ENCODE measurements at regions not wholly inside any gene's neighbourhood (a gene's known extent, or its start where the extent isn't known, plus 50 kb on each side); places are given as distances from the start of the nearest gene placed in this dataset.

DNA sequence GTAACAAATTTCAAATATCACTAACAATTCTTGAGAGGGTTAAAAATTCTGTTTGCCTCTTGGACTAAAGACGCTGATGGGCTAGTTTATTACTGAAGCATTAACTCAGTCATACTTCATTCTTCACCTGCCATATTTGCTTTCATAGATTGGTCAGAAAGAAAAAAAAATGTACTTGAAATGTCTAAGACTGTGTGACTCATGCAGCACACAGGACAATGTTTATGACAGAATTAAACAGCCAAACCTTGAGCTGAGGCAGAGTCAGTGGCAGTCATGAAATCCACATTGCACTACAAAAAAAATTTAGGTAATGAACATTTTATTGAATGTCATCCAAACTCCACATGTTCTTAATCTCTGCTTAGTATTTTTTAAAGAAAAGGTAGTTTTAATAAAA is 135.6 kb downstream of the PRR20E start:
- TF ChIP-seq, protein P1, sequence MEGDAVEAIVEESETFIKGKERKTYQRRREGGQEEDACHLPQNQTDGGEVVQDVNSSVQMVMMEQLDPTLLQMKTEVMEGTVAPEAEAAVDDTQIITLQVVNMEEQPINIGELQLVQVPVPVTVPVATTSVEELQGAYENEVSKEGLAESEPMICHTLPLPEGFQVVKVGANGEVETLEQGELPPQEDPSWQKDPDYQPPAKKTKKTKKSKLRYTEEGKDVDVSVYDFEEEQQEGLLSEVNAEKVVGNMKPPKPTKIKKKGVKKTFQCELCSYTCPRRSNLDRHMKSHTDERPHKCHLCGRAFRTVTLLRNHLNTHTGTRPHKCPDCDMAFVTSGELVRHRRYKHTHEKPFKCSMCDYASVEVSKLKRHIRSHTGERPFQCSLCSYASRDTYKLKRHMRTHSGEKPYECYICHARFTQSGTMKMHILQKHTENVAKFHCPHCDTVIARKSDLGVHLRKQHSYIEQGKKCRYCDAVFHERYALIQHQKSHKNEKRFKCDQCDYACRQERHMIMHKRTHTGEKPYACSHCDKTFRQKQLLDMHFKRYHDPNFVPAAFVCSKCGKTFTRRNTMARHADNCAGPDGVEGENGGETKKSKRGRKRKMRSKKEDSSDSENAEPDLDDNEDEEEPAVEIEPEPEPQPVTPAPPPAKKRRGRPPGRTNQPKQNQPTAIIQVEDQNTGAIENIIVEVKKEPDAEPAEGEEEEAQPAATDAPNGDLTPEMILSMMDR (IDR thresholded peaks at IDR 0.05; ENCODE audit: control extremely low read depth in 1 of 3, insufficient read depth in 1 of 3, low read depth in 1 of 3, low read length in 3 of 3): no peak
- TF ChIP-seq POLR2A (IDR thresholded peaks at IDR 0.05; ENCODE audit: control extremely low read depth in 1 of 2, low read depth in 2 of 2, low read length in 2 of 2) (no peak), CREB1 (IDR thresholded peaks at IDR 0.05) (no peak), JUN (IDR thresholded peaks at IDR 0.05; ENCODE audit: low read depth, low read length) (no peak), YY1 (IDR thresholded peaks at IDR 0.05; ENCODE audit: low read depth, low read length) (no peak), GTF2F1 (IDR thresholded peaks at IDR 0.05; ENCODE audit: borderline replicate concordance, low read depth, low read length) (no peak), HDAC6 (IDR thresholded peaks at IDR 0.05; ENCODE audit: low read depth, low read length) (no peak), CEBPB (IDR thresholded peaks at IDR 0.05; ENCODE audit: low read depth, low read length) (no peak), SUZ12 (IDR thresholded peaks at IDR 0.05; ENCODE audit: low read length) (no peak), POLR2AphosphoS5 (IDR thresholded peaks at IDR 0.05; ENCODE audit: low read depth, low read length) (no peak), CBX5 (IDR thresholded peaks at IDR 0.05; ENCODE audit: low read depth, low read length) (no peak)
- TF ChIP-seq, protein P2, sequence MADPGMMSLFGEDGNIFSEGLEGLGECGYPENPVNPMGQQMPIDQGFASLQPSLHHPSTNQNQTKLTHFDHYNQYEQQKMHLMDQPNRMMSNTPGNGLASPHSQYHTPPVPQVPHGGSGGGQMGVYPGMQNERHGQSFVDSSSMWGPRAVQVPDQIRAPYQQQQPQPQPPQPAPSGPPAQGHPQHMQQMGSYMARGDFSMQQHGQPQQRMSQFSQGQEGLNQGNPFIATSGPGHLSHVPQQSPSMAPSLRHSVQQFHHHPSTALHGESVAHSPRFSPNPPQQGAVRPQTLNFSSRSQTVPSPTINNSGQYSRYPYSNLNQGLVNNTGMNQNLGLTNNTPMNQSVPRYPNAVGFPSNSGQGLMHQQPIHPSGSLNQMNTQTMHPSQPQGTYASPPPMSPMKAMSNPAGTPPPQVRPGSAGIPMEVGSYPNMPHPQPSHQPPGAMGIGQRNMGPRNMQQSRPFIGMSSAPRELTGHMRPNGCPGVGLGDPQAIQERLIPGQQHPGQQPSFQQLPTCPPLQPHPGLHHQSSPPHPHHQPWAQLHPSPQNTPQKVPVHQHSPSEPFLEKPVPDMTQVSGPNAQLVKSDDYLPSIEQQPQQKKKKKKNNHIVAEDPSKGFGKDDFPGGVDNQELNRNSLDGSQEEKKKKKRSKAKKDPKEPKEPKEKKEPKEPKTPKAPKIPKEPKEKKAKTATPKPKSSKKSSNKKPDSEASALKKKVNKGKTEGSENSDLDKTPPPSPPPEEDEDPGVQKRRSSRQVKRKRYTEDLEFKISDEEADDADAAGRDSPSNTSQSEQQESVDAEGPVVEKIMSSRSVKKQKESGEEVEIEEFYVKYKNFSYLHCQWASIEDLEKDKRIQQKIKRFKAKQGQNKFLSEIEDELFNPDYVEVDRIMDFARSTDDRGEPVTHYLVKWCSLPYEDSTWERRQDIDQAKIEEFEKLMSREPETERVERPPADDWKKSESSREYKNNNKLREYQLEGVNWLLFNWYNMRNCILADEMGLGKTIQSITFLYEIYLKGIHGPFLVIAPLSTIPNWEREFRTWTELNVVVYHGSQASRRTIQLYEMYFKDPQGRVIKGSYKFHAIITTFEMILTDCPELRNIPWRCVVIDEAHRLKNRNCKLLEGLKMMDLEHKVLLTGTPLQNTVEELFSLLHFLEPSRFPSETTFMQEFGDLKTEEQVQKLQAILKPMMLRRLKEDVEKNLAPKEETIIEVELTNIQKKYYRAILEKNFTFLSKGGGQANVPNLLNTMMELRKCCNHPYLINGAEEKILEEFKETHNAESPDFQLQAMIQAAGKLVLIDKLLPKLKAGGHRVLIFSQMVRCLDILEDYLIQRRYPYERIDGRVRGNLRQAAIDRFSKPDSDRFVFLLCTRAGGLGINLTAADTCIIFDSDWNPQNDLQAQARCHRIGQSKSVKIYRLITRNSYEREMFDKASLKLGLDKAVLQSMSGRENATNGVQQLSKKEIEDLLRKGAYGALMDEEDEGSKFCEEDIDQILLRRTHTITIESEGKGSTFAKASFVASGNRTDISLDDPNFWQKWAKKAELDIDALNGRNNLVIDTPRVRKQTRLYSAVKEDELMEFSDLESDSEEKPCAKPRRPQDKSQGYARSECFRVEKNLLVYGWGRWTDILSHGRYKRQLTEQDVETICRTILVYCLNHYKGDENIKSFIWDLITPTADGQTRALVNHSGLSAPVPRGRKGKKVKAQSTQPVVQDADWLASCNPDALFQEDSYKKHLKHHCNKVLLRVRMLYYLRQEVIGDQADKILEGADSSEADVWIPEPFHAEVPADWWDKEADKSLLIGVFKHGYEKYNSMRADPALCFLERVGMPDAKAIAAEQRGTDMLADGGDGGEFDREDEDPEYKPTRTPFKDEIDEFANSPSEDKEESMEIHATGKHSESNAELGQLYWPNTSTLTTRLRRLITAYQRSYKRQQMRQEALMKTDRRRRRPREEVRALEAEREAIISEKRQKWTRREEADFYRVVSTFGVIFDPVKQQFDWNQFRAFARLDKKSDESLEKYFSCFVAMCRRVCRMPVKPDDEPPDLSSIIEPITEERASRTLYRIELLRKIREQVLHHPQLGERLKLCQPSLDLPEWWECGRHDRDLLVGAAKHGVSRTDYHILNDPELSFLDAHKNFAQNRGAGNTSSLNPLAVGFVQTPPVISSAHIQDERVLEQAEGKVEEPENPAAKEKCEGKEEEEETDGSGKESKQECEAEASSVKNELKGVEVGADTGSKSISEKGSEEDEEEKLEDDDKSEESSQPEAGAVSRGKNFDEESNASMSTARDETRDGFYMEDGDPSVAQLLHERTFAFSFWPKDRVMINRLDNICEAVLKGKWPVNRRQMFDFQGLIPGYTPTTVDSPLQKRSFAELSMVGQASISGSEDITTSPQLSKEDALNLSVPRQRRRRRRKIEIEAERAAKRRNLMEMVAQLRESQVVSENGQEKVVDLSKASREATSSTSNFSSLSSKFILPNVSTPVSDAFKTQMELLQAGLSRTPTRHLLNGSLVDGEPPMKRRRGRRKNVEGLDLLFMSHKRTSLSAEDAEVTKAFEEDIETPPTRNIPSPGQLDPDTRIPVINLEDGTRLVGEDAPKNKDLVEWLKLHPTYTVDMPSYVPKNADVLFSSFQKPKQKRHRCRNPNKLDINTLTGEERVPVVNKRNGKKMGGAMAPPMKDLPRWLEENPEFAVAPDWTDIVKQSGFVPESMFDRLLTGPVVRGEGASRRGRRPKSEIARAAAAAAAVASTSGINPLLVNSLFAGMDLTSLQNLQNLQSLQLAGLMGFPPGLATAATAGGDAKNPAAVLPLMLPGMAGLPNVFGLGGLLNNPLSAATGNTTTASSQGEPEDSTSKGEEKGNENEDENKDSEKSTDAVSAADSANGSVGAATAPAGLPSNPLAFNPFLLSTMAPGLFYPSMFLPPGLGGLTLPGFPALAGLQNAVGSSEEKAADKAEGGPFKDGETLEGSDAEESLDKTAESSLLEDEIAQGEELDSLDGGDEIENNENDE (IDR thresholded peaks at IDR 0.05; ENCODE audit: insufficient replicate concordance, low read length): no peak
- TF ChIP-seq, protein P3, sequence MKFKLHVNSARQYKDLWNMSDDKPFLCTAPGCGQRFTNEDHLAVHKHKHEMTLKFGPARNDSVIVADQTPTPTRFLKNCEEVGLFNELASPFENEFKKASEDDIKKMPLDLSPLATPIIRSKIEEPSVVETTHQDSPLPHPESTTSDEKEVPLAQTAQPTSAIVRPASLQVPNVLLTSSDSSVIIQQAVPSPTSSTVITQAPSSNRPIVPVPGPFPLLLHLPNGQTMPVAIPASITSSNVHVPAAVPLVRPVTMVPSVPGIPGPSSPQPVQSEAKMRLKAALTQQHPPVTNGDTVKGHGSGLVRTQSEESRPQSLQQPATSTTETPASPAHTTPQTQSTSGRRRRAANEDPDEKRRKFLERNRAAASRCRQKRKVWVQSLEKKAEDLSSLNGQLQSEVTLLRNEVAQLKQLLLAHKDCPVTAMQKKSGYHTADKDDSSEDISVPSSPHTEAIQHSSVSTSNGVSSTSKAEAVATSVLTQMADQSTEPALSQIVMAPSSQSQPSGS (IDR thresholded peaks at IDR 0.05; ENCODE audit: low read length): no peak

Data from H1 (cell line).